Middle frontal gyrus (tissue), 1 donor: ENCODE measurements at regions not wholly inside any gene's neighbourhood (a gene's known extent, or its start where the extent isn't known, plus 50 kb on each side); places are given as distances from the start of the nearest gene placed in this dataset.
"Not testable (repeated sequence)": the region's sequence is repeated elsewhere in the genome, so short reads cannot be mapped to it uniquely, and the experiment has no call there.

ENCODE experiments used
- DNase-seq: peaks from one replicate; pipeline ENCODE4 v3.0.0-alpha.2; 2015; ENCODE audit warnings: low spot score; ENCODE audit errors: extremely low spot score

GRCh38 chr7:98771519-98771918 is 98.3 kb downstream of the TMEM130 start:
- no peak for DNase-seq

GRCh38 chr7:98771941-98772603 is 97.7 kb downstream of the TMEM130 start:
- no peak for DNase-seq

- no peak for DNase-seq
Observed at GRCh38 chr7:98774884-98775283, 94.9 kb downstream of the TMEM130 start.

- DNase-seq, result no peak
Observed at GRCh38 chr7:98777051-98777450, 92.8 kb downstream of the TMEM130 start.

GRCh38 chr7:98778421-98778820 is 91.4 kb downstream of the TMEM130 start:
- DNase-seq, result no peak

- no peak for DNase-seq
Observed at GRCh38 chr7:98779800-98780587, 89.8 kb downstream of the TMEM130 start.

GRCh38 chr7:98784216-98784785 is 85.5 kb downstream of the TMEM130 start:
- no peak for DNase-seq

- DNase-seq, result no peak
Observed at GRCh38 chr7:98785929-98786571, 83.8 kb downstream of the TMEM130 start.

- DNase-seq, result no peak
Observed at GRCh38 chr7:98788966-98789365, 80.8 kb downstream of the TMEM130 start.

GRCh38 chr7:98794453-98794852 is 75.4 kb downstream of the TMEM130 start:
- DNase-seq, result not testable (repeated sequence)

- no peak for DNase-seq
Observed at GRCh38 chr7:98795741-98796493, 73.9 kb downstream of the TMEM130 start.
